AG20443 (cell line): ENCODE measurements at regions not wholly inside any gene's neighbourhood (a gene's known extent, or its start where the extent isn't known, plus 50 kb on each side); places are given as distances from the start of the nearest gene placed in this dataset.
"Not testable (repeated sequence)": the region's sequence is repeated elsewhere in the genome, so short reads cannot be mapped to it uniquely, and the experiment has no call there.

Experiments
- DNase-seq: peaks from one replicate; pipeline ENCODE4 v3.0.0; 2012; ENCODE audit warnings: low spot score, mixed read lengths

DNA sequence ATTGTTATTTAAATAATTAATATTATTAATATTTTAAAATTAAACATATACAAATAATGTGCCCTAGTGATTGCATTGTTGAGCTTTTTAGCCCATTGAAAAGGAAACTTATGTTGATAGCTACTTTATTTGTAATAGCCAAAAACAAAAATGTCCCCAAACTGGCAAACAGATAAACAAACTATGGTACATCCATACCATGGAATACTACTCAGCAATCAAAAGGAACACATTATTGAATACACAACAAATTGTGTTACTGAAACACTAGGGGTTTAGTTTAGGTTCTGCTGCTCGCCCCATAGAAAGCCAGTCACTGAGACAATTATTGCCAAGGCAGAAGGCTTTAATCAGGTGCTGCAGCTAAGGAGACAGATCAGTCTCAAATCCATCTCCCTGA lies 239.7 kb upstream of the KITLG start:
- no peak for DNase-seq

DNA sequence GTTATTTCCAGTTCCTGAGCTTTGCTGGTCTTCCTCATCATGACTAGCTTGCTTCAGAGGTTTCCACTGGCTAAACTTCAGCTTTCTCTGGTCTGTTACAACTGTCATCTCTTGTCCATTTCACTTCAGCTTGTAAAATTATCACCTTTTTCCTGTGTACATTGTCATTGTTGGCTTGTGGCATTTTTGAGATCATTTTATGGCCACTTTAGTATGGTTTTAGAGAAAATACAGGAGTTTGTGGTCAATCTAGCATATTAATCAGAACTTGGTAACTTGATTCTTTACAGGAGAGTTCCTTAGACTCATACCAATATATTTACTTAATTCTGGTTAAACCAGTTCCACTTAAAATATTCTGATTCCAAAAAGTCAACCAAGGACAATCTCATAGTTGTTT lies 235.9 kb upstream of the KITLG start:
- no peak for DNase-seq

DNA sequence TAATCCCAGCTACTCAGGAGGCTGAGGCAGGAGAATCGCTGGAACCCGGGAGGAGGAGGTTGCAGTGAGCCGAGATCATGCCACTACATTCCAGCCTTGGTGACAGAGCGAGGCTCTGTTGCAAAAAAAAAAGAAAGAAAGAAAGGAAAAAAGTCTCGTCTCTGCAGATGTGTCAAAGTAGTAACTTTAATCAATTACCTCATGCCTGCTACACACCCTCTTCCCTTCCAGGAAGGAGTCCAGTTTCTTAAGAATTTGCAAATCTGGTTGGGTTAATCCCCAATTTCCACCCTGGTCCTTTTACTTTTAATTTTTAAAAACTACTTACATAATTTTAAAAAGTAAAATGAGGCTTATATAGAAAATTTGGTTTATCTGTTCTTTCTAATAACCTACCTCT lies 234.5 kb upstream of the KITLG start:
- DNase-seq: no peak

- no peak for DNase-seq
Measured at GRCh38 chr12:88812610-88813009, 232.3 kb upstream of the KITLG start.

DNA sequence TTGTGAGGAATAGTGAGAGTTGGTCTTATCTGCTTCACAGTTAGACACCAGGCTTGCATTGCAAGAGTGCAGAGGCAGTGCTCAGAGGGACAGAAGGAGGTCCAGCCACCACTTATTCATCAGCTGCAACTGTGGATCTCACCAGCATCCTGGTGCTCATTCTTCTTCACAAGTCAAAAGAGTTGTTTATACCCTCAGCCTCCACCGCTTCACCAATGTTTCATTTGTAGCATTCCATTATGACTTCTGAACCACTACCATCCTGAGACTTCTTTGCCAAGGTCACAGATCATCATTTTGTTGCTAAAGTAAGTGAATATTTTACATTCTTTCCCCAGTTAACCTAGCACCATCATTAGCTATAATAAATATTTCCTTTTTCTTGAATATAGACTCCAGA lies 230.5 kb upstream of the KITLG start:
- DNase-seq: no peak

DNA sequence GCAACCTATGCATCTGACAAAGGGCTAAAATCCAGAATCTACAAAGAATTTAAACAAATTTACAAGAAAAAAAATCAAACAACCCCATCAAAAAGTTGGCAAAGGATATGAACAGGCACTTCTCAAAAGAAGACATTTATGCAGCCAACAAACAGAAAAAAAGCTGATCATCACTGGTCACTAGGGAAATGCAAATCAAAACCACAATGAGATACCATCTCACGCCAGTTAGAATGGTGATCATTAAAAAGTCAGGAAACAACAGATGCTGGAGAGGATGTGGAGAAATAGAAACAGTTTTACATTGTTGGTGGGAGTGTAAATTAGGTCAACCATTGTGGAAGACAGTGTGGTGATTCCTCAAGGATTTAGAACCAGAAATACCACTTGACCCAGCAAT lies 229.6 kb upstream of the KITLG start:
- DNase-seq: not testable (repeated sequence)

DNA sequence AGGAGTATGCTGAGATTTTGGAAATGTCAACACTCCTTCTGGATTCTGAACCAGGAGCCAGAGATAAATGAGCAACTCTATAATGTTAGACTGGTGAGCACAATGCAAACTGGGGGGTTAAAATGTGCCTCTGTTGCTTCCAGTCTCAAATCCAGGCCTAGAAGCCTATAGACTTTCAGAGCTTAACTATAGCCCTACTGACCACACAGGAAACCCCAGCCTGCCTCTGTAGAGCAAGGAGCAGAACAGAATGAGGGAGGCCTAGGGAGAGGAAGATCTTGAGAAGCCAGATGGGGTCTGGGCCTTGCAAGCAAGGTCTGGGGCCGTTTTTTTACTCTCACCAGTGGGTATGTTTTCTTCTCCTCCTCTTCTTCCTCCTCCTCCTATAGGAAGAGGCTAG lies 225.4 kb upstream of the KITLG start:
- DNase-seq: peak; percentile 27

GRCh38 chr12:88805286-88805685 lies 225.0 kb upstream of the KITLG start:
- peak; percentile 63 for DNase-seq

DNA sequence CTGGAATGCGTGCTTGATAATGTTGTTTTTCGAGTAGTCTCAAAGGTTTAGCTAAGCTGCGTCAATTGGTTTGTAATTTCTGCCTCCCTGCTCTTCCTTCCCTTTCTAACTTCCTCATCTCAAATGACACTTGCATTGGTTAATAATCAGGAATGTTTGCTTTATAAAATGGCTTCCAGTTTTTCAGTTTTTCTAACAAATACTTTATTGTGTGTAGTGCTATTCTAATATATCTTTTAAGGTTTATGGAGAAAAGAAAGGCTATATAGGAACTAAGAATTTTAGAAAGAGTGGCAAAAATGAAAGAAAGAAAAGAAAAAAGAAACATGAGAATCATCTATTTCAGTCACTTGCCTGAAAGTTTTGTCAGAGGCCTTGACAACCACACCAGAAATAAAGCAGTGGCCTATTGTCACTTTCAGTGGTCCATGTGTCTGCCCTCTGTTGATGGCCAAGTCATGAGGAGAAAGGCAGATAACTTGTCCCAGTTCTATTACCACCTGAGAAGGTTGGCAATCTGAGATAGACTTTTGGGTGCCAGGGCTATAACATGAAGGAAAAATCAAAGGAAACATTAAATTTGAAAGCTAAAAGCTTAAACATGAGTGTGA lies 221.9 kb upstream of the KITLG start:
- DNase-seq: no peak

GRCh38 chr12:88801227-88802095 lies 221.2 kb upstream of the KITLG start:
- no peak for DNase-seq

DNA sequence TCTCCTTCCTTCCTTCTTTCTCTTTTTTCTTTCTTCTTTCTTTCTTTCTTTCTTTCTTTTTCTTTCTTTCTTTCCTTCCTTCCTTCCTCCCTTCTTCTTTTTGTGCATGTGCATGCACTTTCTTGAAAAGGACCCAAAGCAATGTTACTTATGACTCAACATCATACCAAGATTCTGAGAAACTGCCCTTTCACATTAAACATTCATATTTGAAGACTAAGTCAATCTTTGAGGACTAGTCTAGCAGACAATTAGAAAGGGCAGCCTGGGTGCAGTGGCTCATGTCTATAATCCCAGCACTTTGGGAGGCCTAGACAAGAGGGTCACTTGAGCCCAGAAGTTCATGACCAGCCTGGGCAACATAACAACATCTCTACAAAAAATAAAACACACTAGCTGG lies 212.8 kb upstream of the KITLG start:
- peak; percentile 37 for DNase-seq

DNA sequence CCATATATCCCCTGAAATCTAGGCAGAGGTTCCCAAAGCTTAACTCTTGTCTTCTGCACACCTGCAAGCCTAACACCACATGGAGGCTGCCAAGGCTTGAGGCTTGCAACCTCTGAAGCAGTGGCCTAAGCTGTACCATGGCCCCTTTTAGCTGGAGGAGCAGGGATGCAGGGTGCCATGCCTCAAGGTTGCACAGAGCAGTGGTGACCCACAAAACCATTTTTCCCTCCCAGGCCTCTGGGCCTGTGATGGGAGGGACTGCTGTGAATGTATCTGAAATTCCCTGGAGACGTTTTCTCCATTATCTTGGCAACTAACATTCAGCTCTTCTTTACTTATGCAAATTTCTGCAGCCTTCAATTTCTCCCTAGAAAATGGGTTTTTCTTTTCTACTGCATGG lies 210.0 kb upstream of the KITLG start:
- DNase-seq: no peak

DNA sequence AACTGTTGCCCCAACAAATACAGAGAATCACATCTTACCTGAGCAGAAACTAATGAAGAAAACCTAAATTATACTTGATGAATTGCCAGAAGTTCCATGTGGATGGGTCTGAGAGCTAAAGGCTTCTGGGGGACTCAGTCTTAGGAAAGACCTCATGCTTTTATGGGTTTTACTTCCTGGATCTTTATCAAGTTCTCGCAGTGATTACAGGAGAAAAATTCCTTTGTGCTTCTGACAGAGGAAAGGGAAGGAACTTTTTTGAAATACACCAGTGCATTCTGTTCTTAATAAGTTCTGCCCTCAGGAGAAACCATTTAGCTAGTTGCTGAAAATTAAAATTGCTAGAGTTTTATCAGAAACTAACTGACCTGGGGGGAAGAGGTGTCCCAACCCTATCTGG lies 203.9 kb upstream of the KITLG start:
- DNase-seq: no peak

GRCh38 chr12:88782351-88782750 lies 202.1 kb upstream of the KITLG start:
- DNase-seq: no peak

- peak; percentile 42 for DNase-seq
Measured at GRCh38 chr12:88781909-88782308, 201.6 kb upstream of the KITLG start.

DNA sequence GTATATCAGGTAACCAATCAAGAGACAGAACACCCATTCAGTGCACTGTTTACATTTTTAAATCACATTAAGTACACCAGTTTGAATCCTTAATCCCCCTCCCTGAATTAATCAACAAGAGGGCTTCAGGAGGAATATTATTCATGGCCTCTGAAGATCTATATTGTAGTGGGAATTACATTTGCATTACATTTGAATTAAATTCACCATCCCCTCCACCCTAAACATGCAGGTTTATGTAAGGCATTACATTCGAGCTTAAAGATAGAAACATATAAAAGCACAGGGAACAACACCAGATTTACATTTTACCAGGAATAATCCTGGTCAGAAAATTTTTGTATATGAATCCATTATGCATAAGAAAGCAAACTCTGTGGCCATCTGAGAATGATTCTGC lies 197.8 kb upstream of the KITLG start:
- no peak for DNase-seq

- DNase-seq: no peak
Measured at GRCh38 chr12:88775742-88776151, 195.5 kb upstream of the KITLG start.

DNA sequence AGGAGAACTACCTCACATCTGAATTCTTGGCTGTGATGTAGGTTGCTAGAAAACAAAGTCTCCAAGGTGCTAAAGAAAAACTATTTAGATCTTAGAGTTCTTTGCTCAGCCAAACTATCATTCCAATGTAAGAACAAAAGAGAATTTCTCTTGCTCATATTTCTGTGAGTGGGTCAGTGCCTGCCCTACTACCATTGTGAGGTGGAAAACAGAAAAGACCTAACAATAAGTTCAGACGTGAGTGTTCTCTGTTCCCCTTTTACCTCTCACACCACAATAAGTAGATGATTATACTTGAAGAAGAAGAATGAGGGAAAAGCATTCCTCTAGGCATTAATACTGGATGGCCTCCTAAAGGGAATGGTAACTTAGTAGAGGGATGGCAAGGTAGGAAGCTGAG lies 187.4 kb upstream of the KITLG start:
- no peak for DNase-seq

DNA sequence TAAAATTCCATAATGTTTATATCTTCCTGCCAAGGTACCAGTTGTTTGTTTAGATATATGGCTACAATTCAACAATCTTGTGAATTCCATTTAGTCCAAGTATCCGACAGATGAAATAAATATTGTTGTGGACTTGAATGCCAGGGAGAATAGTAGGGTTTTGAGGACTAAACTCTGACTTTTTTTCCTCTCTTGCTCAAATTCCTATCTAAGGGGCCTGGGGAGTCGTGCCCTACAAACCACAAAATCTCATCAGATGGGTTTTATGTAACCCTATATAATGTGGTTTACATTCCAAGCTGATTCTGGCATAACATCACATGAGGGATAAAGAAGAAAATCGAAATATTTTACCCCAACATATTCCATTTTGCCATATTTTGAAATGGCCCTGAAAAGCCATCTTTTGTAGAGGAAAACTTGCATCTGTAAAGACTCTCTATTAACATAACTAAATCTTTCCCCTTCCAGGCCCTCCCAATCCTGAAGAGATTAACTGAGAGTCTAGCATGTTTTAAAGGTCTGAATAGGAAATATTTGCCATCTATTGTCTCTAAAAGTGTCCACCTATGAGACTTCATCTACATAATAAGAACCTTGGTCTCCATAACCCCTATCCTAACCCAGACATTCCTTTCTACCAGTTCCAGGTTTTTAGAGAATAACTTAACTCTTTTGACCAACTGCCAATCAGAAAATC lies 184.7 kb upstream of the KITLG start:
- DNase-seq: no peak

DNA sequence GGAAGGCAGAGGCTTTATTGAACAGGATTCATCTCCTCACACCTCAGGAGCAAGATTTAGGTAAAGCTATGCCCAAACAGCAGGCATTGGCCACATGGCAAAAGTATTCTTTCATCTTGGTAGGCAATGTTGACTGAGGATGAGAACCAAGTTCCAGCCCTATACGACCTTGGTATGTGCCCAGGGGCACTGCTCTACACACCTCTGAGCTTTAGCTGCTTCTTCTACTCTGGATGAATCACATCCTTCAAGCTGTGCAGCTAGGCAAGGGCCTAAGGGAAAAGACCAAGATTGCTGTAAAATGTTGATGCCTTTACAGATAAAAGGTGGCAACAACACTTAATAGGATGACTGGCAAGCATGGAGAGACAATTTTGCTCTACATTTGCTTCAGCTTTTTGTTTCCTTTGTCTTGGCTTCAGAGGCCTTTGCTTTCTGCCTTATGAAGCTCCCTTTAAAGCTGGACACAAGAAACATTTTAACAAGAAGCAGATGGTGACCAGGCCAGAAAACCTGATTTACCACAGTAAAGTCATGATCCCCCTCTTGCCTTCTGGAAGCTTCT lies 183.3 kb upstream of the KITLG start:
- peak; percentile 25 for DNase-seq

- DNase-seq: no peak
Measured at GRCh38 chr12:88758176-88758575, 177.9 kb upstream of the KITLG start.

DNA sequence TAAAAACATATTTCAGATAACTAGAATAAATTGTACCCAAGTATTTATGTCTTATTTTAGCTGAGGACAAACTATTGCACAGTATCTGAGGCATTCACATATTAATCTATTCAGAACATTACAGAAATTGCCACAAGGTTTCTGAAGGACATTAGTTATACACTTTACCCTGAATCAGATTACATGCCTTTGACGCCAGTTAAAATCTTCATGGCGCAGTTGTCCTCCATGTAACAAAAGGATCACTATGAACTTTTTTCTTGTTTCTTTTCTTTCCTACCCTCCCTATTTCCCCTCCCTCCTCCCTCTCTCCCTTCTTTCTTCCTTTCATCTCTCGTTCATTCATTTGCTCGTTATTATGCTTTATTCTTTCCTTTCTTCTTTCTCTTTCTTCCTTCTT lies 176.6 kb upstream of the KITLG start:
- no peak for DNase-seq

- DNase-seq: no peak
Measured at GRCh38 chr12:88756153-88756552, 175.9 kb upstream of the KITLG start.
